MM.1S (cell line): ENCODE measurements at regions not wholly inside any gene's neighbourhood (a gene's known extent, or its start where the extent isn't known, plus 50 kb on each side); places are given as distances from the start of the nearest gene placed in this dataset.

ENCODE experiments used
- DNase-seq: peaks from one replicate; pipeline ENCODE4 v3.0.0-alpha.2; 2015
- H2AFZ ChIP-seq: fragments of 300-600 bp; sonication (generic); 2 replicates; pipeline ENCODE4 v1.6.0; 2016; ENCODE audit warnings: antibody characterized with exemption, low read length
- H3F3A ChIP-seq: fragments of 300-600 bp; sonication (generic); 2 replicates; pipeline ENCODE4 v1.6.1; 2016; ENCODE audit warnings: mild to moderate bottlenecking, antibody characterized with exemption, low read length, moderate library complexity, mixed read lengths; ENCODE audit not compliant: insufficient read depth
- H3K27ac ChIP-seq: fragments of 300-600 bp; sonication (generic); 2 replicates; pipeline ENCODE4 v1.5.1; 2016; ENCODE audit warnings: mild to moderate bottlenecking, low read length
- H3K27me3 ChIP-seq: fragments of 300-600 bp; sonication (generic); replicated peaks from 2 replicates; pipeline ENCODE4 v1.6.0; 2016; ENCODE audit warnings: low read length; ENCODE audit not compliant: insufficient read depth
- H3K36me3 ChIP-seq: fragments of 300-600 bp; sonication (generic); replicated peaks from 2 replicates; pipeline ENCODE4 v1.6.1; 2016; ENCODE audit warnings: mild to moderate bottlenecking, low read length, mixed read lengths; ENCODE audit not compliant: insufficient read depth
- H3K4me1 ChIP-seq: fragments of 300-600 bp; sonication (generic); 2 replicates; pipeline ENCODE4 v1.6.1; 2016; ENCODE audit warnings: low read length, mixed read lengths
- H3K4me2 ChIP-seq: fragments of 300-600 bp; sonication (generic); 2 replicates; pipeline ENCODE4 v1.6.0; 2016; ENCODE audit warnings: low read depth, low read length
- H3K4me3 ChIP-seq: fragments of 300-600 bp; sonication (generic); 2 replicates; pipeline ENCODE4 v1.5.1; 2016; ENCODE audit warnings: low read length, mixed read lengths
- H3K79me2 ChIP-seq: fragments of 300-600 bp; sonication (generic); 2 replicates; pipeline ENCODE4 v1.6.1; 2016; ENCODE audit warnings: mixed run types, low read length, mixed read lengths
- H3K9ac ChIP-seq: fragments of 300-600 bp; sonication (generic); 2 replicates; pipeline ENCODE4 v1.6.1; 2016; ENCODE audit warnings: low read length, mixed read lengths
- H3K9me2 ChIP-seq: fragments of 300-600 bp; sonication (generic); replicated peaks from 2 replicates; pipeline ENCODE4 v1.6.1; 2016; ENCODE audit warnings: mild to moderate bottlenecking, low read length, mixed read lengths; ENCODE audit not compliant: insufficient read depth
- H3K9me3 ChIP-seq: fragments of 300-600 bp; sonication (generic); replicated peaks from 2 replicates; pipeline ENCODE4 v1.6.1; 2016; ENCODE audit warnings: mild to moderate bottlenecking, low read length, mixed read lengths; ENCODE audit not compliant: insufficient read depth
- H4K20me1 ChIP-seq: fragments of 300-600 bp; sonication (generic); 2 replicates; pipeline ENCODE4 v1.6.1; 2016; ENCODE audit warnings: mild to moderate bottlenecking, low read length, moderate library complexity, mixed read lengths; ENCODE audit not compliant: insufficient read depth
- CTCF ChIP-seq: fragments of 300-600 bp; sonication (generic); IDR thresholded peaks from 2 replicates; pipeline ENCODE4 v1.5.1; 2016; ENCODE audit warnings: antibody characterized with exemption, low read length, mixed read lengths
- EZH2 ChIP-seq: fragments of 300-600 bp; sonication (generic); optimal IDR thresholded peaks from 2 replicates; pipeline ENCODE3; 2017; ENCODE audit warnings: low read depth, mild to moderate bottlenecking, antibody characterized with exemption, low read length, mixed read lengths
- EZH2phosphoT487 ChIP-seq: fragments of 300-600 bp; sonication (generic); IDR thresholded peaks from 2 replicates; pipeline ENCODE4 v1.6.1; 2018; ENCODE audit warnings: antibody characterized with exemption, low read length

- no peak for TF ChIP-seq CTCF
- no peak for DNase-seq
These were observed 298.0 kb upstream of the PMFBP1 start for GRCh38 chr16:72469932-72470331.

GRCh38 chr16:72468582-72468981 is 296.6 kb upstream of the PMFBP1 start:
- no peak overlapping the region for H2AFZ ChIP-seq
- H3K4me3 ChIP-seq, result no peak overlapping the region
- no peaks in the 10 kb centered on the region for H3K9me2 ChIP-seq
- no peaks in the 10 kb centered on the region for H3K36me3 ChIP-seq
- DNase-seq, result no peak
- H3F3A ChIP-seq, result no peaks in the 10 kb centered on the region
- H4K20me1 ChIP-seq, result no peaks in the 10 kb centered on the region
- no peaks in the 10 kb centered on the region for H3K79me2 ChIP-seq
- no peak overlapping the region for H3K27ac ChIP-seq
- no peak overlapping the region for H3K4me2 ChIP-seq
- H3K9me3 ChIP-seq, result no peaks in the 10 kb centered on the region
- TF ChIP-seq EZH2, result no peak
- TF ChIP-seq CTCF, result no peak
- no peak for TF ChIP-seq EZH2phosphoT487
- H3K9ac ChIP-seq, result no peak overlapping the region
- H3K4me1 ChIP-seq, result no peaks in the 10 kb centered on the region
- H3K27me3 ChIP-seq, result no peaks in the 10 kb centered on the region

More at GRCh38 chr16:72469932-72470331, 298.0 kb upstream of the PMFBP1 start:
- Histone ChIP-seq H3K4me1 (no peaks in the 10 kb centered on the region), H3K36me3 (no peaks in the 10 kb centered on the region), H3K27me3 (no peaks in the 10 kb centered on the region), H3K4me2 (no peak overlapping the region), H4K20me1 (no peaks in the 10 kb centered on the region), H3K4me3 (no peak overlapping the region), H3K9ac (no peak overlapping the region), H3F3A (no peaks in the 10 kb centered on the region), H3K9me2 (no peaks in the 10 kb centered on the region), H3K9me3 (no peaks in the 10 kb centered on the region), H3K79me2 (no peaks in the 10 kb centered on the region), H2AFZ (no peak overlapping the region), H3K27ac (no peak overlapping the region)

- Histone ChIP-seq H3K27me3 (no peaks in the 10 kb centered on the region), H3K9me3 (no peaks in the 10 kb centered on the region), H3K4me3 (no peak overlapping the region), H3K79me2 (no peaks in the 10 kb centered on the region), H3K4me2 (no peak overlapping the region), H4K20me1 (no peaks in the 10 kb centered on the region), H3K9ac (no peak overlapping the region), H3F3A (no peaks in the 10 kb centered on the region), H2AFZ (no peak overlapping the region), H3K9me2 (no peaks in the 10 kb centered on the region), H3K4me1 (no peaks in the 10 kb centered on the region), H3K27ac (no peak overlapping the region), H3K36me3 (no peaks in the 10 kb centered on the region)
- peak; percentile 44 for DNase-seq
- TF ChIP-seq CTCF (peak; percentile 47), EZH2phosphoT487 (no peak)
These were observed 295.3 kb upstream of the PMFBP1 start for GRCh38 chr16:72467157-72467759.
